CD14-positive monocyte (primary cell): ENCODE measurements at regions not wholly inside any gene's neighbourhood (a gene's known extent, or its start where the extent isn't known, plus 50 kb on each side); places are given as distances from the start of the nearest gene placed in this dataset.

Source experiments
- DNase-seq, 3 donors: peaks; one replicate each; pipeline ENCODE4 v3.0.0-alpha.2; 2011 to 2022
- H2AFZ ChIP-seq: 2 replicates; pipeline ENCODE4 v1.6.0; 2012; ENCODE audit warnings: mild to moderate bottlenecking, low read depth, low read length, inconsistent platforms; ENCODE audit not compliant: insufficient read depth, poor library complexity, severe bottlenecking
- H3K27ac ChIP-seq, 2 donors: 1 replicate in 1 of 2; 2 replicates in 1 of 2; pipeline ENCODE4 v1.5.1; 2012 to 2013; ENCODE audit warnings: low read length in 2 of 2, control low read depth in 1 of 2, inconsistent platforms in 1 of 2, low read depth in 1 of 2, mild to moderate bottlenecking in 1 of 2
- H3K27me3 ChIP-seq, 2 donors: one replicate each; pipeline versions ENCODE4 v1.6.0 to v1.6.1; 2011 to 2013; ENCODE audit warnings: low read length in 2 of 2; ENCODE audit not compliant: control insufficient read depth in 2 of 2, insufficient read depth in 2 of 2
- H3K36me3 ChIP-seq, 2 donors: replicated peaks in 1 of 2; 1 replicate in 1 of 2; 2 replicates in 1 of 2; pipeline versions ENCODE4 v1.5.1 to v1.6.1; 2012 to 2013; ENCODE audit warnings: low read length in 2 of 2, control low read depth in 1 of 2, inconsistent platforms in 1 of 2, mild to moderate bottlenecking in 1 of 2; ENCODE audit not compliant: insufficient read depth in 2 of 2, control insufficient read depth in 1 of 2
- H3K4me1 ChIP-seq, 2 donors: 1 replicate in 1 of 2; 2 replicates in 1 of 2; pipeline versions ENCODE4 v1.5.1 to v1.6.1; 2012 to 2013; ENCODE audit warnings: low read length in 2 of 2, control low read depth in 1 of 2, inconsistent platforms in 1 of 2, mild to moderate bottlenecking in 1 of 2, moderate library complexity in 1 of 2; ENCODE audit not compliant: insufficient read depth in 2 of 2, control insufficient read depth in 1 of 2
- H3K4me2 ChIP-seq: replicated peaks from 2 replicates; pipeline ENCODE3; 2012; ENCODE audit warnings: low read length, moderate library complexity, mild to moderate bottlenecking; ENCODE audit not compliant: poor library complexity, severe bottlenecking; ENCODE audit errors: extremely low read depth
- H3K4me3 ChIP-seq, 3 experiments: fragments of 200-600 bp in 1 of 3; sonication (generic) in 1 of 3; replicated peaks in 1 of 3; 1 replicate in 2 of 3; 2 replicates in 1 of 3; pipeline ENCODE4 v1.5.1; 2011 to 2013; ENCODE audit warnings: low read length in 3 of 3, mild to moderate bottlenecking in 3 of 3, control low read depth in 2 of 3, low read depth in 2 of 3, inconsistent platforms in 1 of 3, moderate library complexity in 1 of 3
- H3K79me2 ChIP-seq: 2 replicates; pipeline ENCODE4 v1.6.0; 2012; ENCODE audit warnings: mild to moderate bottlenecking, control low read depth, inconsistent platforms, low read length, moderate library complexity; ENCODE audit not compliant: insufficient read depth
- H3K9ac ChIP-seq: 2 replicates; pipeline ENCODE4 v1.6.0; 2017; ENCODE audit warnings: low read length, mild to moderate bottlenecking; ENCODE audit not compliant: insufficient read depth, poor library complexity, severe bottlenecking
- H3K9me3 ChIP-seq, 2 donors: replicated peaks in 1 of 2; 1 replicate in 1 of 2; 2 replicates in 1 of 2; pipeline versions ENCODE4 v1.5.1 to v1.6.1; 2012 to 2013; ENCODE audit warnings: low read length in 2 of 2, control low read depth in 1 of 2; ENCODE audit not compliant: control insufficient read depth in 1 of 2, insufficient read depth in 1 of 2
- H4K20me1 ChIP-seq: 2 replicates; pipeline ENCODE4 v1.6.0; 2012; ENCODE audit warnings: mild to moderate bottlenecking, low read length, control low read depth, moderate library complexity; ENCODE audit not compliant: insufficient read depth
- H3K27ac Mint-ChIP-seq, 7 donors: one replicate each; pipeline ENCODE4 v1.8.0; 2020; ENCODE audit warnings: mild to moderate bottlenecking in 7 of 7, mixed read lengths in 7 of 7, moderate library complexity in 6 of 7, inconsistent platforms in 2 of 7
- H3K27me3 Mint-ChIP-seq, 3 donors: one replicate each; pipeline ENCODE4 v1.8.0; 2021 to 2022; ENCODE audit warnings: low read depth in 3 of 3, mild to moderate bottlenecking in 3 of 3, mixed read lengths in 3 of 3, moderate library complexity in 3 of 3, inconsistent platforms in 1 of 3
- H3K36me3 Mint-ChIP-seq, 2 donors: one replicate each; pipeline ENCODE4 v1.8.0; 2020; ENCODE audit warnings: mixed read lengths in 2 of 2, inconsistent platforms in 1 of 2, mild to moderate bottlenecking in 1 of 2
- H3K4me1 Mint-ChIP-seq: one replicate; pipeline ENCODE4 v1.8.0; 2020; ENCODE audit warnings: mild to moderate bottlenecking, mixed read lengths
- H3K4me3 Mint-ChIP-seq, 2 donors: one replicate each; pipeline ENCODE4 v1.8.0; 2020; ENCODE audit warnings: mild to moderate bottlenecking in 2 of 2, mixed read lengths in 2 of 2, moderate library complexity in 1 of 2
- H3K9me3 Mint-ChIP-seq, 7 donors: one replicate each; pipeline ENCODE4 v1.8.0; 2020 to 2022; ENCODE audit warnings: mixed read lengths in 7 of 7, mild to moderate bottlenecking in 6 of 7, moderate library complexity in 6 of 7, inconsistent platforms in 2 of 7
- CTCF ChIP-seq: fragments of 200-600 bp; IDR thresholded peaks from one replicate; pipeline ENCODE4 v1.8.0; 2022; ENCODE audit warnings: antibody characterized with exemption, mild to moderate bottlenecking
- WGBS: methylation state at CpG from one replicate; pipeline ENCODE4 v1.1.5; 2013; ENCODE audit warnings: missing lambda C conversion rate; ENCODE audit not compliant: insufficient coverage; 5-methylcytosine and 5-hydroxymethylcytosine counted together
- intact Hi-C, 2 donors: fragments of 100-400 bp; cut with micrococcal nuclease; formaldehyde crosslinking; loops; one replicate each; pipeline versions ENCODE4 v1.15.0 to v1.15.1; 2023

- intact Hi-C loops, result no loop called here
- Histone ChIP-seq H3K9ac (no peak overlapping the region), H2AFZ (no peak overlapping the region), H3K4me3 (no peak overlapping the region), H3K36me3 (no peaks in the 10 kb centered on the region), H3K9me3 (no peaks in the 10 kb centered on the region), H3K4me2 (no peak overlapping the region), H3K4me1 (no peaks in the 10 kb centered on the region), H3K27ac (no peak overlapping the region), H3K79me2 (no peaks in the 10 kb centered on the region), H3K27me3 (no peaks in the 10 kb centered on the region), H4K20me1 (no peaks in the 10 kb centered on the region)
- DNase-seq, result no peak
- Mint-ChIP-seq H3K36me3 (no peaks in the 10 kb centered on the region), H3K4me1 (no peaks in the 10 kb centered on the region), H3K9me3 (peaks cover 1 to 12% (median 9%) of the 10 kb centered on the region in 7 donors), H3K27ac (no peak overlapping the region), H3K4me3 (no peak overlapping the region), H3K27me3 (peaks cover 2 to 6% (median 3%) of the 10 kb centered on the region in 3 donors)
- 87% methylated on average over 5 of the region's 5 CpGs for WGBS
- no peak for TF ChIP-seq CTCF
These were observed 111.7 kb upstream of the PLXNA4 start for GRCh38 chr7:132687981-132688383.

GRCh38 chr7:132687016-132687415, 110.7 kb upstream of the PLXNA4 start:
- no peak for DNase-seq
- no peaks in the 10 kb centered on the region for H3K4me1 Mint-ChIP-seq
- H3K4me3 Mint-ChIP-seq, result no peak overlapping the region
- no peaks in the 10 kb centered on the region for H3K36me3 Mint-ChIP-seq
- Histone ChIP-seq H3K27ac (no peak overlapping the region), H3K27me3 (no peaks in the 10 kb centered on the region), H3K9ac (no peak overlapping the region), H3K36me3 (no peaks in the 10 kb centered on the region), H3K4me3 (no peak overlapping the region), H3K4me1 (no peaks in the 10 kb centered on the region), H3K9me3 (no peaks in the 10 kb centered on the region), H4K20me1 (no peaks in the 10 kb centered on the region), H2AFZ (no peak overlapping the region), H3K79me2 (no peaks in the 10 kb centered on the region), H3K4me2 (no peak overlapping the region)
- peaks cover 2 to 6% (median 3%) of the 10 kb centered on the region in 3 donors for H3K27me3 Mint-ChIP-seq
- H3K27ac Mint-ChIP-seq, result no peak overlapping the region
- no peak for TF ChIP-seq CTCF
- peaks cover 1 to 12% (median 8%) of the 10 kb centered on the region in 7 donors for H3K9me3 Mint-ChIP-seq
- intact Hi-C loops, result no loop called here
- WGBS, result 100% methylated on average over 1 of the region's 1 CpG
